SJCRH30 (cell line): ENCODE measurements at regions not wholly inside any gene's neighbourhood (a gene's known extent, or its start where the extent isn't known, plus 50 kb on each side); places are given as distances from the start of the nearest gene placed in this dataset.

Source experiments
- DNase-seq, 2 experiments: peaks; one replicate each; pipeline ENCODE4 v3.0.0-alpha.2; 2015 to 2020
- H3K27ac ChIP-seq: fragments of 250-450 bp; sonication (Bioruptor Pico); 2 replicates; pipeline ENCODE4 v1.5.1; 2020; ENCODE audit warnings: mild to moderate bottlenecking, moderate library complexity
- H3K27me3 ChIP-seq: fragments of 250-450 bp; sonication (Bioruptor Pico); 2 replicates; pipeline ENCODE4 v1.5.1; 2020; ENCODE audit warnings: mild to moderate bottlenecking, moderate library complexity
- H3K36me3 ChIP-seq: fragments of 250-450 bp; sonication (Bioruptor Pico); 2 replicates; pipeline ENCODE4 v1.5.1; 2020; ENCODE audit warnings: mild to moderate bottlenecking, moderate library complexity
- H3K4me1 ChIP-seq: fragments of 250-450 bp; sonication (Bioruptor Pico); 2 replicates; pipeline ENCODE4 v1.5.1; 2020; ENCODE audit warnings: mild to moderate bottlenecking, moderate library complexity
- H3K4me3 ChIP-seq: fragments of 250-450 bp; sonication (Bioruptor Pico); 2 replicates; pipeline ENCODE4 v1.5.1; 2020; ENCODE audit warnings: mild to moderate bottlenecking, moderate library complexity
- H3K9me3 ChIP-seq: fragments of 250-450 bp; sonication (Bioruptor Pico); replicated peaks from 2 replicates; pipeline ENCODE4 v1.5.1; 2020; ENCODE audit warnings: mild to moderate bottlenecking, moderate library complexity

- Histone ChIP-seq H3K4me3 (no peak overlapping the region), H3K27ac (no peak overlapping the region), H3K4me1 (peaks cover 14% of the 10 kb centered on the region), H3K36me3 (no peaks in the 10 kb centered on the region), H3K9me3 (no peaks in the 10 kb centered on the region), H3K27me3 (no peaks in the 10 kb centered on the region)
- DNase-seq = no peak
These were observed 50.8 kb upstream of the BEND6 start for GRCh38 chr6:56904068-56904467.

GRCh38 chr6:56902641-56903464 lies 52.1 kb upstream of the BEND6 start:
- DNase-seq = peak; percentile 91 to 96
- Histone ChIP-seq H3K27ac (peak overlapping the region; percentile 18; the same call in 1 of the 2 replicates), H3K4me3 (peak overlapping the region; percentile 41), H3K27me3 (no peaks in the 10 kb centered on the region), H3K4me1 (peaks cover 14% of the 10 kb centered on the region), H3K9me3 (no peaks in the 10 kb centered on the region), H3K36me3 (no peaks in the 10 kb centered on the region)

GRCh38 chr6:56900784-56901183 lies 54.1 kb upstream of the BEND6 start:
- Histone ChIP-seq H3K4me3 (no peak overlapping the region), H3K4me1 (peaks cover 11% of the 10 kb centered on the region), H3K36me3 (no peaks in the 10 kb centered on the region), H3K27me3 (no peaks in the 10 kb centered on the region), H3K27ac (no peak overlapping the region), H3K9me3 (no peaks in the 10 kb centered on the region)
- no peak for DNase-seq

- no peak for DNase-seq
- no peaks in the 10 kb centered on the region for H3K27me3 ChIP-seq
- no peak overlapping the region for H3K27ac ChIP-seq
- H3K4me1 ChIP-seq = peaks cover 11% of the 10 kb centered on the region
- no peak overlapping the region for H3K4me3 ChIP-seq
- no peaks in the 10 kb centered on the region for H3K9me3 ChIP-seq
- H3K36me3 ChIP-seq = no peaks in the 10 kb centered on the region
These were observed 55.2 kb upstream of the BEND6 start for GRCh38 chr6:56899753-56900152.

- Histone ChIP-seq H3K9me3 (no peaks in the 10 kb centered on the region), H3K27ac (no peak overlapping the region), H3K27me3 (no peaks in the 10 kb centered on the region), H3K36me3 (no peaks in the 10 kb centered on the region), H3K4me1 (peaks cover 11% of the 10 kb centered on the region), H3K4me3 (no peak overlapping the region)
- no peak for DNase-seq
These were observed 55.6 kb upstream of the BEND6 start for GRCh38 chr6:56899311-56899710.

GRCh38 chr6:56897789-56898529 lies 56.9 kb upstream of the BEND6 start:
- no peak for DNase-seq
- Histone ChIP-seq H3K4me3 (no peak overlapping the region), H3K36me3 (no peaks in the 10 kb centered on the region), H3K4me1 (peaks cover 9% of the 10 kb centered on the region), H3K27me3 (no peaks in the 10 kb centered on the region), H3K27ac (no peak overlapping the region), H3K9me3 (no peaks in the 10 kb centered on the region)

- Histone ChIP-seq H3K27ac (no peak overlapping the region), H3K4me3 (no peak overlapping the region), H3K27me3 (no peaks in the 10 kb centered on the region), H3K4me1 (no peaks in the 10 kb centered on the region), H3K36me3 (no peaks in the 10 kb centered on the region), H3K9me3 (no peaks in the 10 kb centered on the region)
- peak; percentile 6 to 27 for DNase-seq
These were observed 63.2 kb upstream of the BEND6 start for GRCh38 chr6:56891754-56892153.

- Histone ChIP-seq H3K36me3 (no peaks in the 10 kb centered on the region), H3K27ac (no peak overlapping the region), H3K9me3 (no peaks in the 10 kb centered on the region), H3K4me3 (no peak overlapping the region), H3K27me3 (no peaks in the 10 kb centered on the region), H3K4me1 (no peaks in the 10 kb centered on the region)
- DNase-seq = no peak
These were observed 64.1 kb upstream of the BEND6 start for GRCh38 chr6:56890683-56891429.

GRCh38 chr6:56890066-56890465 lies 64.8 kb upstream of the BEND6 start:
- H3K27me3 ChIP-seq = no peaks in the 10 kb centered on the region
- H3K27ac ChIP-seq = no peak overlapping the region
- no peak overlapping the region for H3K4me3 ChIP-seq
- no peaks in the 10 kb centered on the region for H3K36me3 ChIP-seq
- H3K4me1 ChIP-seq = no peaks in the 10 kb centered on the region
- no peaks in the 10 kb centered on the region for H3K9me3 ChIP-seq
- DNase-seq = no peak

GRCh38 chr6:56889492-56889891 lies 65.4 kb upstream of the BEND6 start:
- Histone ChIP-seq H3K4me3 (no peak overlapping the region), H3K27me3 (no peaks in the 10 kb centered on the region), H3K9me3 (no peaks in the 10 kb centered on the region), H3K27ac (no peak overlapping the region), H3K4me1 (no peaks in the 10 kb centered on the region), H3K36me3 (no peaks in the 10 kb centered on the region)
- no peak for DNase-seq

- DNase-seq = no peak
- no peak overlapping the region for H3K27ac ChIP-seq
These were observed 66.2 kb upstream of the BEND6 start for GRCh38 chr6:56888687-56889086.

GRCh38 chr6:56887086-56887485 lies 67.8 kb upstream of the BEND6 start:
- Histone ChIP-seq H3K27ac (no peak overlapping the region), H3K27me3 (no peaks in the 10 kb centered on the region), H3K36me3 (no peaks in the 10 kb centered on the region), H3K4me1 (no peaks in the 10 kb centered on the region), H3K4me3 (no peak overlapping the region), H3K9me3 (no peaks in the 10 kb centered on the region)
- DNase-seq = no peak

More at GRCh38 chr6:56888687-56889086, 66.2 kb upstream of the BEND6 start:
- Histone ChIP-seq H3K27me3 (no peaks in the 10 kb centered on the region), H3K36me3 (no peaks in the 10 kb centered on the region), H3K9me3 (no peaks in the 10 kb centered on the region), H3K4me1 (no peaks in the 10 kb centered on the region), H3K4me3 (no peak overlapping the region)

GRCh38 chr6:56877922-56878321 lies 77.0 kb upstream of the BEND6 start:
- Histone ChIP-seq H3K27me3 (no peaks in the 10 kb centered on the region), H3K4me1 (no peaks in the 10 kb centered on the region), H3K9me3 (no peaks in the 10 kb centered on the region), H3K36me3 (no peaks in the 10 kb centered on the region), H3K4me3 (no peak overlapping the region), H3K27ac (no peak overlapping the region)
- DNase-seq = no peak

- Histone ChIP-seq H3K27ac (no peak overlapping the region), H3K4me3 (no peak overlapping the region), H3K9me3 (no peaks in the 10 kb centered on the region), H3K4me1 (no peaks in the 10 kb centered on the region), H3K36me3 (no peaks in the 10 kb centered on the region), H3K27me3 (no peaks in the 10 kb centered on the region)
- DNase-seq = no peak
These were observed 78.9 kb upstream of the BEND6 start for GRCh38 chr6:56875961-56876360.

GRCh38 chr6:56875523-56875922 lies 79.4 kb upstream of the BEND6 start:
- no peak for DNase-seq
- H3K36me3 ChIP-seq = no peaks in the 10 kb centered on the region
- H3K4me1 ChIP-seq = no peaks in the 10 kb centered on the region
- no peak overlapping the region for H3K27ac ChIP-seq
- H3K4me3 ChIP-seq = no peak overlapping the region
- H3K27me3 ChIP-seq = no peaks in the 10 kb centered on the region
- H3K9me3 ChIP-seq = no peaks in the 10 kb centered on the region
